Right lobe of liver (tissue), 4 donors: ENCODE measurements at regions not wholly inside any gene's neighbourhood (a gene's known extent, or its start where the extent isn't known, plus 50 kb on each side); places are given as distances from the start of the nearest gene placed in this dataset.
"Not testable (repeated sequence)": the region's sequence is repeated elsewhere in the genome, so short reads cannot be mapped to it uniquely, and the experiment has no call there.

Experiments used
- POLR2A ChIP-seq: fragments of 450-650 bp; IDR thresholded peaks from one replicate; pipeline ENCODE4 v1.6.1; 2017; ENCODE audit warnings: antibody characterized with exemption, mild to moderate bottlenecking
- TF ChIP-seq, protein P1 (sequence below), 4 donors: fragments of 200-600 bp in 3 of 4; fragments of 450-650 bp in 1 of 4; IDR thresholded peaks; one replicate each; pipeline versions ENCODE4 v1.5.1 to v1.8.0; 2016 to 2022; ENCODE audit warnings: antibody characterized with exemption in 4 of 4, mild to moderate bottlenecking in 2 of 4
- donor health status: DM: no; HTN: no; CAD: no.
- donor health status: DM: no; HTN: no; CAD: no.
- donor health status: DM: no; HTN: yes; CAD: no.

DNA sequence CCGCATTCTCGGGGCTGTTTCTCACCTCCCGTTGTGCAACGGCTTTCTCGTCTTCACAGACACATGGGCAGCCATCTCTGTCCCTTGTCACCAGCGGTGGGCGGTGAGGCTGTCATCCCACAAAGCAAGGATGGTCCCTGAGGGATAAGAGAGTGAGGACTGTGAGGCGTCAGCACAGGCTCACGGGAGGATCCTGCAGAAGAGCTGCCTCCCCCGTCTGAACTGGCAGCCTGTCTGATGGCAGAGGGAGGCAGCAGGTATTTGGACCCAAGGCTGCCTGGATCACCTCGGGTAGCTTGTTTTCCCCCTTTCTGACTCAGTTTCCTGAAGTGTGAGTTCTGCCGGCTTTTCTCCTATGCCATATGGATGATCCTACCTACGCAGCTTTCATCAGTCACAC lies 208.8 kb downstream of the LAT start:
- TF ChIP-seq, protein P1, sequence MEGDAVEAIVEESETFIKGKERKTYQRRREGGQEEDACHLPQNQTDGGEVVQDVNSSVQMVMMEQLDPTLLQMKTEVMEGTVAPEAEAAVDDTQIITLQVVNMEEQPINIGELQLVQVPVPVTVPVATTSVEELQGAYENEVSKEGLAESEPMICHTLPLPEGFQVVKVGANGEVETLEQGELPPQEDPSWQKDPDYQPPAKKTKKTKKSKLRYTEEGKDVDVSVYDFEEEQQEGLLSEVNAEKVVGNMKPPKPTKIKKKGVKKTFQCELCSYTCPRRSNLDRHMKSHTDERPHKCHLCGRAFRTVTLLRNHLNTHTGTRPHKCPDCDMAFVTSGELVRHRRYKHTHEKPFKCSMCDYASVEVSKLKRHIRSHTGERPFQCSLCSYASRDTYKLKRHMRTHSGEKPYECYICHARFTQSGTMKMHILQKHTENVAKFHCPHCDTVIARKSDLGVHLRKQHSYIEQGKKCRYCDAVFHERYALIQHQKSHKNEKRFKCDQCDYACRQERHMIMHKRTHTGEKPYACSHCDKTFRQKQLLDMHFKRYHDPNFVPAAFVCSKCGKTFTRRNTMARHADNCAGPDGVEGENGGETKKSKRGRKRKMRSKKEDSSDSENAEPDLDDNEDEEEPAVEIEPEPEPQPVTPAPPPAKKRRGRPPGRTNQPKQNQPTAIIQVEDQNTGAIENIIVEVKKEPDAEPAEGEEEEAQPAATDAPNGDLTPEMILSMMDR (IDR thresholded peaks at IDR 0.05): not testable (repeated sequence)
- not testable (repeated sequence) for TF ChIP-seq POLR2A
